Hematopoietic multipotent progenitor cell (in vitro differentiated cells): ENCODE measurements at regions not wholly inside any gene's neighbourhood (a gene's known extent, or its start where the extent isn't known, plus 50 kb on each side); places are given as distances from the start of the nearest gene placed in this dataset.
A peak's percentile ranks its signal among the peaks of the same experiment; 100 is the strongest.

Experiments
- DNase-seq, 3 donors: peaks; one replicate each; pipeline ENCODE4 v3.0.0-alpha.2; 2011 to 2015; ENCODE audit warnings: low read depth in 2 of 3, low spot score in 2 of 3

- DNase-seq, result no peak
These were observed 52.6 kb downstream of the TCF20 start for GRCh38 chr22:42217752-42218280.

DNA sequence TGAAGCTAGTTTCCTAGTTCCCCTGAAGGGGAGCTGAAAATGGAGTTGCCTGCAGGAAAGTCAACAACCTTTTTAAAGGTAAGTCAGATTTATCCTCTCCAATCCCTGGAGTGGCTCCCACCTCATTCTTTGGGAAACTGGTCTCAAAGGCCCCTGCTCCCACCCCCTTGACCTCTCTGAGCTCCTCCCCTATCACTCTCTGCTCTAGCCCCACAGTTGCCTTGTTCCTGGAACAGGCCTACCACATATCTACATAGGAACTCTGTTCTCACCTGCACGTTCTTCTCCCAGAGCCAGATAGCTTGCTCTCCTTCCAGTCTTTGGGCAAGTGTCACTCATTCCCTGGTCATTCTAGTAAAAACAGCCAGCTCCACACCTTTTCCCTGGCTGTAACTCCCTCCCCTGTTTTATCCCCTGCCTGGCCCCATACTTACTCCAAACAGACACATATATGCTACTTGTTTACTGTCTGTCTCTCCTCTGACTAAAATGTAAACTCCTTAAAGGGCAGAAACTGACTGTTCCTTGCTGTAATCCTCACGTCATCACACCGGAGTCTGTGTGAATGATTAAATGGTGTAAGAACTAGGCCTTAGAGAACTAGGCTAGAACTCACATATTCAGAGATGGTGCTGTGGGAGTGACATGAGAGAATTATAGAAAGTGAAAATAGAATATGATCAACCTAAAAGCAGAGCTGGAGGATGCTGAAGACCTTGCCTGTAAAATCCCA, 53.3 kb downstream of the TCF20 start:
- DNase-seq, result no peak

DNA sequence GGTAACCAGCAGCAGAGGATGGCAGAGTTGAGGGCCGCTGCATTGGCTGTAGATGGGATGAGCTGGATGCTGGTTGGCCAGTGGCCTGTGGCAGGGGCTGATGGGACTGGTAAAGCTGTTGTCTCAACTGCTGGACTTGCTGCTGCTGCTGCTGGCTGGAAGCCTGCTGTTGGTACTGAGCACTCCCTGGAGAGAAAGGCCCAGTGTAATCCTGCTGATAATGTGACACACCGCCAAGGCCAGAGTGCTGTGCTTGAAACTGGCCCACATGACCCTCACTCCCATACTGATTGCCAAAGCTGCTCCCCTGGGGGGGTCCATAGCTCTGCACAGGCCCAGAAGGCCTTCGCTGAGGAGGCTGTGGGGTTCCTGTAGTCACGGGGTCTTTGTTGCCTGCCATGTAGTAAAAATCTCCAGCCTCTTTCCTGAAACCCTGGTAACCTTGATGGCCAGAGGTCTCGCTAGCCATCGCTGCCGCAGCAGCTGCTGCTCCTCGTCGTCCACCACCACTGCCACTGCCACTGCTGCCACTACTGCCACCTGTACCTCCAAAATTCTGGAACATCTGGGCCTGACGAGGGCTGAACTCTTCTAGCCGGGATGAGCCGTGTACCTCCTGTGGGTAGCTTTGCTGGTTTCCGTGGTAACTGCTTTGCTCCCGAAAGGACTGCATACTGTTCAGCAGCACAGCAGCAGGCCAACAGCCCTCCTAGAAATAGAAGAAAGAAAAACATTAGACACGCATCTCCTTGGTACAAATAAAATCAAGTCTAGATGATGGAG, 55.6 kb downstream of the TCF20 start:
- DNase-seq, result no peak

DNA sequence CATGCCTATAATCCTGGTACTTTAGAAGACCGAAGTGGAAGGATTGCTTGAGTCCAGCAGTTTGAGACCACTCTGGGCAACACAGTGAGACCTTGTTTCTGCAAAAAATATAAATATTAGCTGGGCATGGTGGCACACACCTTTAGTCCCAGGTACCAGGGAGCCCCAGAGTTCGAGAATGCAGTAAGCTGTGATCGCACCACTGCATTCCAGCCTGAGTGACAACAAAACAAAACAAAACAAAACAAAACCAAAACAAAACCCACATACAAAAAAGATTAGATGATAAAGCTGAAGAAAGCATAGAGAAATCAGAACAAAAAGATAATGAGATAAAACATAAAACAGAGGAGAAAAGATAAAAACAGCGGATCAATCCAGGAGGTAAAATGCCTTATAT, 62.1 kb downstream of the TCF20 start:
- no peak for DNase-seq

DNA sequence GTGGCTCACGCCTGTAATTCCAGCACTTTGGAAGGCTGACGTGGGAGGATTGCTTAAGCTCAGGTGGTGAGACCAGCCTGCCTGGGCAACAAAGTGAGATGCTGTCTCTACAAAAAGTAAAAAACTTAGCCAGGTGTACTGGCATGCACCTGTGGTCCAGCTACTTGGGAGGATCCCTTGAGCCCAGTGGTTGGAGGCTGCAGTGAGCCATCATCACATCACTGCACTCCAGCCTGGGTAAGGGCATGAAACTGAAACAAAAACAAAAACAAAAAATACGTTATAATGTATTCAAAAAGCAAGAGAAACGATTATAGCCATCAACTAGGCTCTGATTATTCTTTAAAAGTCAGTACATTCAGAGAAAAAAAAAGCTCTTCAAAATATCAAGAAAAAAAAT, 62.5 kb downstream of the TCF20 start:
- no peak for DNase-seq

DNA sequence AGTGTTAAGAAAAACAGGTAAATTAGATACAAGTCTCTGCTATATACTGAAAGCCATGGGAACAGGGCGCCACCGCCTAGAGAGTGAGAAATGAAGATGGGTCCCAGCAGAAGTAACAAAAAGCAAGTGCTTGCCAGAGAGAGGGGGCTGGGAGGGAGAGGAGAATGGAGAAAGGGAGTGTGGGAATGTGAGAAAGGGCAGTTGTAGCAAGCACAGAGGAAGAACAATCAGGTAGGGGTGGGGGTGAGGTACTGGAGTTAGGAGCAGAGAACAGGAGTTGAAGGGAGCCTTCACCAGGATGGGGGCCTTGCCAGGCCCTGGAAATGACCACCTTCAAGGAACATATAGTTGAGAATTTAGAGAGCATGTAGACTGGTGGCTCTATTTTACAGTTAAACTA, 66.8 kb downstream of the TCF20 start:
- no peak for DNase-seq

DNA sequence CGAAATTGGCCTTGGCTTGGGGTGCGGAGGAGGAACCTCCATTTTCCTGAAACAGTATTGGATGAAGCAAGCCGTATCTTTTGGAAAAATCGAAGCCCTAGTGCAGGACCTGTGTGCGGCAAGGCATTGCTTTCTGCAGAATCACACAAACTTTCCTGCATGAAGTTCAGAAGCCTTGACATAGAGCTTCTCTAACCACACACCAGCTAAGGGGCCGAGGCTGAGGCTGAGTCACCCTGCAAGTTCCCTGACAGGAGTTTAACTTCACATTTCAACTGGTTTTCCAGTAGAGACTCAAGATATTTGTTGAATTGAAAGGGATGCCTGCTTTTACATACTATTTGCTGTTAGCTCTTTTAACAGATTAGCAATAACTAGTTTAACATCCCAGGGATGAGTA, 67.8 kb downstream of the TCF20 start:
- DNase-seq, result peak in 2 of 3 donors; percentile 49 to 66

GRCh38 chr22:42202048-42202447, 68.4 kb downstream of the TCF20 start:
- DNase-seq, result peak in 1 of 3 donors; percentile 9

DNA sequence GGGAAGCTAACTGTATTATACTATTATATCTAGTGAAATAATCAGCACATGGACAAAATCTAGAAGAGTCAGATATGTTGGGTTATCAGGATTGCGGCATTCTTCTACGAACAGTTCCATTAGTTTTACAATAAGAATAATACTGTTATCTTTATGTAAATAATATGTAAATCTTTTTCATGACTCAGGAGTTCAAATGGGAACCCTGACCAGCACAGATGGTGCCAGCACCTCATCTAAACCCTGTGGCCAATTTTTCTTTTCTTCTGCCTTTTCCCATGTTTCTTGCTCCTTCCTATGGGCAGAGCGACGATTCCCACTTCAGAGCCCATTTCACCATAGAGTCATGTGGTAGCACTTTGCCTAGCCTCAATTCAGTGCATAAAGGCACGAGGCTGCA, 68.4 kb upstream of the CYP2D6 start:
- no peak for DNase-seq

DNA sequence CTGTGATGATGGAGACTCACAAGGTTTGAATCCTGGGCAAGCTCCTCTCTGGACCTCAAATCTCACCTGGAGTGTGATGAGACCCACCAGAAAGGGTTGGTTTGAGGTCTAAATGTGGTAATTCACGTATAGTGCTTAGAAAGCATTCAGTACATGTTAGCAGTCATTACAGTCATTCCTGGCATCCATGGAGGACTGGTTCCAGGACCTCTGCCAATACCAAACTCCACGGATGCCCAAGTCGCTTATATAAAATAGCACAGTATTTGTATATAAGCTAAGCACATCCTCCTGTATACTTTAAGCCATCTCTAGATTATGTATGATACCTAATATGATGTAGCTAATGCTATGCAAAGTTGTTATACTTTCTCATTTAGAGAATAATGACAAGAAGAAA, 67.6 kb upstream of the CYP2D6 start:
- no peak for DNase-seq

- DNase-seq, result no peak
These were observed 65.8 kb upstream of the CYP2D6 start for GRCh38 chr22:42196454-42196853.

GRCh38 chr22:42194953-42195352, 64.3 kb upstream of the CYP2D6 start:
- DNase-seq, result no peak

GRCh38 chr22:42194104-42194851, 63.7 kb upstream of the CYP2D6 start:
- no peak for DNase-seq

DNA sequence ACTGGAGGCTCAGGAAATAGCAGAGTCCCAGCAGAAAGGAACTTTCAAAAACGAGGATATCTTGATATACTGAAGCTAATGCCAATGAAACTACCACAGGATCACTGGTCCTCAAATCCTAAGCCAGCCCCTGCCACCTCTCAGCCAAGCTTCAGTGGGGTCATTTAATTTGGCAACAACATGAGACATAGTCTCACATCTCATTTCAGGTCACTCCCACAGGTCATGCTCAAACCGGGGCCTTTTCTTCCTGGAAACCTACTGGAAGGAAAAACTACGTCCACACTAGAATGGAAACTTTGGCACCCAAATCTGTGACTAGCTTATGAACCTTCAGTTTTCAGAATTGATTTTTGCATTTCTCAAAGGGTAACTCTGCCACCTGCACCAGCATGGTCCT, 61.9 kb upstream of the CYP2D6 start:
- no peak for DNase-seq

DNA sequence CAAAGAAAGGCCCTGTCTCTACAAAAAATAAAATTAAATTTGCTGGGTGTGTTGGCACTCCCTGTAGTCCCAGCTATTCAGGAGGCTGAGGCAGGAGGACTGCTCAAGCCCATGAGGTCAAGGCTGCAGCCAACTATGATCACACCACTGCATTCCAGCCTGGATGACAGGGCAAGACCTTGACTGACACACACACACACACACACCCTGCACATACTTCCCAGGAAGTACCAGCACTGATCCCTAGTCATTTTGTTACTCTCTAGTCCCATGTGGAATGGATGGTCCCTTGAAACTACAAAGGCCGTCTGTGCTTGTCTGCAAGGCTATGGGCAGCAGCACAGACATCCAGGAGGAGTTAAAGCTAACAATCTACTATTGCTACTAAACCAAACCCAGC, 59.7 kb upstream of the CYP2D6 start:
- DNase-seq, result no peak

DNA sequence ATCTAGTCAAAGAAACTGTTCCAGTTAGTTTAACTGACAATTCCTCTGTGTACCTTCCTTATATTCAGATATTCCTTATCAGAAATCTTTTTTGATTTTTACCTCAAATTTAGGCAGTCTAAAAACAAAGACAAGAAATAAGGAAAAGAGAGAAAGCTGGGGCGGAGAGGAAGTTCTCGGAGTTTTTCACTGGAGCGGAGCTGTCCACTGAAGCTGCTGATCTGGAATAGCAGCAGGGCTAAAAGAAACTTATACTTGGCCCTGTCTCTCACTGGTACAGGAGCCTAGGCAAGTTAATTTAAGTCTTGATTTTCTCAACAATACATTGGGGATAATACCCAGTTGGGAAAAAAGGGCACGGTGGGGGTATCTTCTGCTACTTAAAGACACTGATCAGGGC, 59.2 kb upstream of the CYP2D6 start:
- no peak for DNase-seq

DNA sequence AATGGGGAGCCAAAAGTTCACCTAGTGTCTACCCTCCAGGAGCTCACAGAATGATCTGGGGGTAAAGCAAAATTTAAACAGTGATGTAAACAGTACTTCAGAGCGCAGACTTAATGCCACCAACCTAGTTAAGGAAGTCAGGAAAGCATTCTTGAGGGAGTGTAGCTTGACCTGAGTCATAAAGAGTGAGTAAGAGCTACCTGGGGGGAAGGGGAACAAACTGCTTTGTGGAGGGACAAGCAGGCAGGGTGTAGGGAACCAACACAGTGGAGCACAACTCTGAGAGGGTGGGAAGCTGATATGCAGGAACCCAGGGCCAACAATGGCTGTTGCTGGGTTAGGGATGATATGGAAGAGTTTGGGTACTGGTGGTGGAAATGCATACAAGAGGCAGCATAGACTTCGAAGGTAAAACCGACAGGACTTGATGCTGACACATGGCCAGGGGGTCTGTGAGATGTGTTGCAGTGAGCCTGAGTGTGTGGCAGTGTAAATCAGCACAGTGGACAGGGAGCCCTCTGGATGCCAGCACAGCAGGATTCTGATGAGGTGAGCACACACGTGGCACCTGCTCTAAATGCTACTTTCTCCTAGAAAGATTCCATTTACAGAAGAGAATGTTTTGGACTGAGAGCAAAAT, 58.3 kb upstream of the CYP2D6 start:
- no peak for DNase-seq

GRCh38 chr22:42187646-42188045, 57.0 kb upstream of the CYP2D6 start:
- no peak for DNase-seq

- no peak for DNase-seq
These were observed 55.4 kb upstream of the CYP2D6 start for GRCh38 chr22:42185915-42186439.

GRCh38 chr22:42184852-42185251, 54.2 kb upstream of the CYP2D6 start:
- no peak for DNase-seq
